Suprapubic skin (tissue), 4 donors: ENCODE measurements at regions not wholly inside any gene's neighbourhood (a gene's known extent, or its start where the extent isn't known, plus 50 kb on each side); places are given as distances from the start of the nearest gene placed in this dataset.

Source experiments
- DNase-seq, 2 donors: peaks; one replicate each; pipeline ENCODE4 v3.0.0-alpha.2; 2019; ENCODE audit warnings: low spot score in 2 of 2
- H3K27ac ChIP-seq: fragments of 200-600 bp; sonication (generic); one replicate; pipeline ENCODE4 v1.5.1; 2019
- H3K27me3 ChIP-seq: fragments of 200-600 bp; sonication (generic); one replicate; pipeline ENCODE4 v1.5.1; 2019
- H3K36me3 ChIP-seq: fragments of 200-600 bp; sonication (generic); one replicate; pipeline ENCODE4 v1.5.1; 2019
- H3K4me1 ChIP-seq: fragments of 200-600 bp; sonication (generic); one replicate; pipeline ENCODE4 v1.5.1; 2019
- H3K4me3 ChIP-seq: fragments of 200-600 bp; sonication (generic); one replicate; pipeline ENCODE4 v1.5.1; 2019; ENCODE audit warnings: mild to moderate bottlenecking
- H3K9me3 ChIP-seq: fragments of 200-600 bp; sonication (generic); one replicate; pipeline ENCODE4 v1.5.1; 2019
- EP300 ChIP-seq: sonication (generic); formaldehyde crosslinking; IDR thresholded peaks from one replicate; pipeline ENCODE4 v1.6.1; 2017; ENCODE audit warnings: antibody characterized with exemption
- POLR2A ChIP-seq, 2 donors: fragments of 450-650 bp; IDR thresholded peaks; one replicate each; pipeline ENCODE4 v1.6.1; 2017; ENCODE audit warnings: antibody characterized with exemption in 2 of 2, mild to moderate bottlenecking in 2 of 2, moderate library complexity in 2 of 2
- POLR2AphosphoS5 ChIP-seq, 3 donors: sonication (generic); formaldehyde crosslinking; IDR thresholded peaks; one replicate each; pipeline ENCODE4 v1.6.1; 2017; ENCODE audit warnings: antibody characterized with exemption in 3 of 3
- WGBS: methylation state at CpG from one replicate; pipeline ENCODE4 v1.1.5; 2018; 5-methylcytosine and 5-hydroxymethylcytosine counted together
- TF ChIP-seq, protein P1 (sequence below), 2 donors: fragments of 200-600 bp in 1 of 2; fragments of 450-650 bp in 1 of 2; sonication (generic) in 1 of 2; IDR thresholded peaks; one replicate each; pipeline ENCODE4 v1.5.1; 2016 to 2019; ENCODE audit warnings: antibody characterized with exemption in 2 of 2, mild to moderate bottlenecking in 1 of 2, moderate library complexity in 1 of 2

- no peaks in the 10 kb centered on the region for H3K27me3 ChIP-seq
- no peak for TF ChIP-seq POLR2A (IDR thresholded peaks at IDR 0.05)
- no peak for TF ChIP-seq POLR2AphosphoS5 (IDR thresholded peaks at IDR 0.05)
- TF ChIP-seq, protein P1, sequence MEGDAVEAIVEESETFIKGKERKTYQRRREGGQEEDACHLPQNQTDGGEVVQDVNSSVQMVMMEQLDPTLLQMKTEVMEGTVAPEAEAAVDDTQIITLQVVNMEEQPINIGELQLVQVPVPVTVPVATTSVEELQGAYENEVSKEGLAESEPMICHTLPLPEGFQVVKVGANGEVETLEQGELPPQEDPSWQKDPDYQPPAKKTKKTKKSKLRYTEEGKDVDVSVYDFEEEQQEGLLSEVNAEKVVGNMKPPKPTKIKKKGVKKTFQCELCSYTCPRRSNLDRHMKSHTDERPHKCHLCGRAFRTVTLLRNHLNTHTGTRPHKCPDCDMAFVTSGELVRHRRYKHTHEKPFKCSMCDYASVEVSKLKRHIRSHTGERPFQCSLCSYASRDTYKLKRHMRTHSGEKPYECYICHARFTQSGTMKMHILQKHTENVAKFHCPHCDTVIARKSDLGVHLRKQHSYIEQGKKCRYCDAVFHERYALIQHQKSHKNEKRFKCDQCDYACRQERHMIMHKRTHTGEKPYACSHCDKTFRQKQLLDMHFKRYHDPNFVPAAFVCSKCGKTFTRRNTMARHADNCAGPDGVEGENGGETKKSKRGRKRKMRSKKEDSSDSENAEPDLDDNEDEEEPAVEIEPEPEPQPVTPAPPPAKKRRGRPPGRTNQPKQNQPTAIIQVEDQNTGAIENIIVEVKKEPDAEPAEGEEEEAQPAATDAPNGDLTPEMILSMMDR (IDR thresholded peaks at IDR 0.05): no peak
- no peak for TF ChIP-seq EP300
Observed at GRCh38 chr5:104594850-104595249, 1032.3 kb upstream of the NUDT12 start.

GRCh38 chr5:104576677-104577076, 1014.1 kb upstream of the NUDT12 start:
- Histone ChIP-seq H3K4me1 (no peaks in the 10 kb centered on the region), H3K4me3 (no peak overlapping the region), H3K27me3 (no peaks in the 10 kb centered on the region), H3K9me3 (no peaks in the 10 kb centered on the region), H3K36me3 (no peaks in the 10 kb centered on the region), H3K27ac (no peak overlapping the region)
- DNase-seq: no peak
- no peak for TF ChIP-seq POLR2A (IDR thresholded peaks at IDR 0.05)
- TF ChIP-seq EP300: no peak
- no peak for TF ChIP-seq POLR2AphosphoS5 (IDR thresholded peaks at IDR 0.05)
- TF ChIP-seq, protein P1 (IDR thresholded peaks at IDR 0.05): no peak
- WGBS: 66% methylated on average over 5 of the region's 5 CpGs

More at GRCh38 chr5:104594850-104595249, 1032.3 kb upstream of the NUDT12 start:
- no peak overlapping the region for H3K4me3 ChIP-seq
- 93% methylated on average over 4 of the region's 4 CpGs for WGBS
- H3K9me3 ChIP-seq: no peaks in the 10 kb centered on the region
- DNase-seq: no peak
- H3K4me1 ChIP-seq: no peaks in the 10 kb centered on the region
- H3K36me3 ChIP-seq: no peaks in the 10 kb centered on the region
- H3K27ac ChIP-seq: no peak overlapping the region

- DNase-seq: no peak
- no peak overlapping the region for H3K27ac ChIP-seq
- H3K27me3 ChIP-seq: no peaks in the 10 kb centered on the region
- no peaks in the 10 kb centered on the region for H3K36me3 ChIP-seq
- H3K9me3 ChIP-seq: no peaks in the 10 kb centered on the region
- H3K4me3 ChIP-seq: no peak overlapping the region
- WGBS: 72% methylated on average over 4 of the region's 4 CpGs
- TF ChIP-seq POLR2AphosphoS5 (IDR thresholded peaks at IDR 0.05) (no peak), POLR2A (IDR thresholded peaks at IDR 0.05) (no peak), EP300 (no peak)
- TF ChIP-seq, protein P1 (IDR thresholded peaks at IDR 0.05): no peak
- no peaks in the 10 kb centered on the region for H3K4me1 ChIP-seq
Observed at GRCh38 chr5:104573949-104574709, 1011.5 kb upstream of the NUDT12 start.

- WGBS: 54% methylated on average over 1 of the region's 1 CpG
- Histone ChIP-seq H3K9me3 (no peaks in the 10 kb centered on the region), H3K27ac (no peak overlapping the region), H3K4me1 (no peaks in the 10 kb centered on the region), H3K36me3 (no peaks in the 10 kb centered on the region), H3K27me3 (no peaks in the 10 kb centered on the region), H3K4me3 (no peak overlapping the region)
- no peak for TF ChIP-seq EP300
- no peak for TF ChIP-seq POLR2A (IDR thresholded peaks at IDR 0.05)
- TF ChIP-seq POLR2AphosphoS5 (IDR thresholded peaks at IDR 0.05): no peak
- TF ChIP-seq, protein P1 (IDR thresholded peaks at IDR 0.05): no peak
- no peak for DNase-seq
Observed at GRCh38 chr5:104569621-104570020, 1007.0 kb upstream of the NUDT12 start.

- Histone ChIP-seq H3K27ac (no peak overlapping the region), H3K36me3 (no peaks in the 10 kb centered on the region), H3K4me3 (no peak overlapping the region), H3K27me3 (no peaks in the 10 kb centered on the region), H3K4me1 (no peaks in the 10 kb centered on the region), H3K9me3 (no peaks in the 10 kb centered on the region)
- no peak for TF ChIP-seq POLR2AphosphoS5 (IDR thresholded peaks at IDR 0.05)
- no peak for TF ChIP-seq POLR2A (IDR thresholded peaks at IDR 0.05)
- no peak for TF ChIP-seq EP300
- TF ChIP-seq, protein P1 (IDR thresholded peaks at IDR 0.05): no peak
- no peak for DNase-seq
- WGBS: 82% methylated on average over 4 of the region's 4 CpGs
Observed at GRCh38 chr5:104564530-104564929, 1001.9 kb upstream of the NUDT12 start.
